Kidney (tissue), 13 donors: ENCODE measurements at regions not wholly inside any gene's neighbourhood (a gene's known extent, or its start where the extent isn't known, plus 50 kb on each side); places are given as distances from the start of the nearest gene placed in this dataset.

Experiments used
- DNase-seq, 5 donors: peaks; one replicate each; pipeline ENCODE4 v3.0.0-alpha.2; 2013 to 2020
- FAIRE-seq: peaks from 2 replicates; lab custom pipeline; 2012; peaks lifted over from hg19 to GRCh38; lab: Jason Lieb, UNC
- H3K27ac ChIP-seq, 2 donors: one replicate each; pipeline ENCODE4 v1.7.0; 2013; ENCODE audit warnings: low read depth in 2 of 2, low read length in 2 of 2, inconsistent platforms in 1 of 2
- H3K27me3 ChIP-seq: one replicate; pipeline ENCODE4 v1.7.1; 2013; ENCODE audit warnings: low read length, inconsistent platforms; ENCODE audit not compliant: control insufficient read depth, insufficient read depth
- H3K36me3 ChIP-seq, 3 donors: one replicate each; pipeline versions ENCODE4 v1.7.0 to v1.7.1; 2013; ENCODE audit warnings: low read length in 3 of 3, control low read depth in 1 of 3, inconsistent platforms in 1 of 3; ENCODE audit not compliant: insufficient read depth in 3 of 3, control insufficient read depth in 2 of 3
- H3K4me1 ChIP-seq, 3 donors: one replicate each; pipeline versions ENCODE4 v1.7.0 to v1.7.1; 2013; ENCODE audit warnings: low read length in 3 of 3, inconsistent platforms in 1 of 3, low read depth in 1 of 3; ENCODE audit not compliant: control insufficient read depth in 2 of 3, insufficient read depth in 2 of 3
- H3K4me3 ChIP-seq, 3 donors: one replicate each; pipeline versions ENCODE4 v1.7.0 to v1.8.1; 2013; ENCODE audit warnings: low read length in 3 of 3, control low read depth in 1 of 3, inconsistent platforms in 1 of 3
- H3K9ac ChIP-seq, 3 donors: one replicate each; pipeline versions ENCODE4 v1.7.0 to v1.7.1; 2013; ENCODE audit warnings: low read length in 3 of 3, control low read depth in 1 of 3, inconsistent platforms in 1 of 3
- H3K9me3 ChIP-seq, 3 donors: one replicate each; pipeline versions ENCODE4 v1.7.0 to v1.7.1; 2013; ENCODE audit warnings: low read length in 3 of 3, control low read depth in 1 of 3, inconsistent platforms in 1 of 3; ENCODE audit not compliant: control insufficient read depth in 2 of 3, insufficient read depth in 1 of 3
- CTCF ChIP-seq: IDR thresholded peaks from 3 replicates; pipeline ENCODE4 v1.5.1; 2012; ENCODE audit warnings: mild to moderate bottlenecking, moderate library complexity, borderline replicate concordance; ENCODE audit not compliant: insufficient read depth; ENCODE audit errors: extremely low read depth
- intact Hi-C: fragments of 100-400 bp; cut with DNase I; formaldehyde crosslinking; loops from one replicate; pipeline ENCODE4 v1.11.1; 2022
- donor health status: control.
- donor health status: control.
- donor health status: control.
- donor health status: control.
- donor health status: control.
- donor health status: DM: yes; HTN: yes; CAD: no.
- donor health status: Normal renal cell carcinoma (clear cell type).

GRCh38 chr17:17419166-17419565 is 57.6 kb upstream of the MED9 start:
- peaks cover 0 to 4% (median 0%) of the 10 kb centered on the region in 3 donors for H3K4me1 ChIP-seq
- TF ChIP-seq CTCF: no peak
- no peak overlapping the region for H3K4me3 ChIP-seq
- H3K27me3 ChIP-seq: no peaks in the 10 kb centered on the region
- DNase-seq: peak in 1 of 5 donors; percentile 39
- intact Hi-C loops: no loop called here
- no peaks in the 10 kb centered on the region for H3K9me3 ChIP-seq
- no peaks in the 10 kb centered on the region for H3K36me3 ChIP-seq
- no peak overlapping the region for H3K9ac ChIP-seq
- H3K27ac ChIP-seq: no peak overlapping the region
- FAIRE-seq: no peak

GRCh38 chr17:17419631-17420030 is 57.2 kb upstream of the MED9 start:
- no peaks in the 10 kb centered on the region for H3K9me3 ChIP-seq
- H3K9ac ChIP-seq: no peak overlapping the region
- H3K4me3 ChIP-seq: no peak overlapping the region
- no peak for TF ChIP-seq CTCF
- peak overlapping the region; percentile 15 to 71 for H3K27ac ChIP-seq
- intact Hi-C loops: no loop called here
- FAIRE-seq (no peak), DNase-seq (no peak)
- H3K4me1 ChIP-seq: peaks cover 0 to 4% (median 0%) of the 10 kb centered on the region in 3 donors
- H3K27me3 ChIP-seq: no peaks in the 10 kb centered on the region
- H3K36me3 ChIP-seq: no peaks in the 10 kb centered on the region

GRCh38 chr17:17420082-17420481 is 56.7 kb upstream of the MED9 start:
- FAIRE-seq: no peak
- peak in 1 of 5 donors; percentile 90 for DNase-seq
- TF ChIP-seq CTCF: no peak
- peaks cover 0 to 4% (median 0%) of the 10 kb centered on the region in 3 donors for H3K4me1 ChIP-seq
- no peak overlapping the region for H3K9ac ChIP-seq
- H3K27me3 ChIP-seq: no peaks in the 10 kb centered on the region
- H3K36me3 ChIP-seq: no peaks in the 10 kb centered on the region
- no peak overlapping the region for H3K4me3 ChIP-seq
- peak overlapping the region; percentile 52 to 71 for H3K27ac ChIP-seq
- H3K9me3 ChIP-seq: no peaks in the 10 kb centered on the region
- intact Hi-C loops: no loop called here
